NCI-H187 treated with DMSO at 0.1 percent for 48 hours (cell line): ENCODE measurements at regions not wholly inside any gene's neighbourhood (a gene's known extent, or its start where the extent isn't known, plus 50 kb on each side); places are given as distances from the start of the nearest gene placed in this dataset.

Experiments
- DNase-seq: peaks from one replicate; lab custom pipeline; 2025; lab: John Stamatoyannopoulos, UW

GRCh38 chr5:143870362-143870761 is 58.4 kb downstream of the HMHB1 start:
- DNase-seq = no peak

GRCh38 chr5:143870871-143871632 is 59.1 kb downstream of the HMHB1 start:
- DNase-seq = no peak

GRCh38 chr5:143871672-143872071 is 59.7 kb downstream of the HMHB1 start:
- DNase-seq = no peak

GRCh38 chr5:143874312-143874711 is 62.4 kb downstream of the HMHB1 start:
- no peak for DNase-seq

- DNase-seq = no peak
These were observed 65.2 kb downstream of the HMHB1 start for GRCh38 chr5:143877196-143877595.

GRCh38 chr5:143878430-143878829 is 66.5 kb downstream of the HMHB1 start:
- DNase-seq = no peak

GRCh38 chr5:143879646-143880045 is 67.7 kb downstream of the HMHB1 start:
- DNase-seq = no peak

- DNase-seq = no peak
These were observed 68.2 kb downstream of the HMHB1 start for GRCh38 chr5:143880178-143880577.

- no peak for DNase-seq
These were observed 70.6 kb downstream of the HMHB1 start for GRCh38 chr5:143882520-143882919.

GRCh38 chr5:143886096-143886495 is 74.1 kb downstream of the HMHB1 start:
- DNase-seq = no peak

- peak; percentile 59 for DNase-seq
These were observed 75.0 kb downstream of the HMHB1 start for GRCh38 chr5:143886651-143887638.

- no peak for DNase-seq
These were observed 76.1 kb downstream of the HMHB1 start for GRCh38 chr5:143887903-143888665.

- DNase-seq = no peak
These were observed 77.0 kb downstream of the HMHB1 start for GRCh38 chr5:143888912-143889311.

- no peak for DNase-seq
These were observed 78.0 kb downstream of the HMHB1 start for GRCh38 chr5:143889986-143890385.

GRCh38 chr5:143890487-143890886 is 78.5 kb downstream of the HMHB1 start:
- no peak for DNase-seq

- DNase-seq = no peak
These were observed 80.3 kb downstream of the HMHB1 start for GRCh38 chr5:143892271-143892670.

- DNase-seq = no peak
These were observed 80.9 kb downstream of the HMHB1 start for GRCh38 chr5:143892908-143893307.

- DNase-seq = no peak
These were observed 81.7 kb downstream of the HMHB1 start for GRCh38 chr5:143893638-143894037.

GRCh38 chr5:143896516-143896915 is 84.6 kb downstream of the HMHB1 start:
- no peak for DNase-seq

- no peak for DNase-seq
These were observed 85.0 kb downstream of the HMHB1 start for GRCh38 chr5:143896966-143897365.

- no peak for DNase-seq
These were observed 86.4 kb downstream of the HMHB1 start for GRCh38 chr5:143898381-143898780.

- no peak for DNase-seq
These were observed 87.1 kb downstream of the HMHB1 start for GRCh38 chr5:143898916-143899591.
